ENCODE measurements at regions not wholly inside any gene's neighbourhood (a gene's known extent, or its start where the extent isn't known, plus 50 kb on each side); places are given as distances from the start of the nearest gene placed in this dataset.

GRCh38 chr13:26987486-26988013 lies 184.1 kb downstream of the USP12 start:
- Histone ChIP-seq H3K4me1 (ENCODE audit: control insufficient read depth, insufficient read depth, low read length) (peaks cover 14% of the 10 kb centered on the region), H3K27me3 (ENCODE audit: control insufficient read depth, insufficient read depth, low read length) (no peaks in the 10 kb centered on the region), H3K36me3 (ENCODE audit: control insufficient read depth, insufficient read depth, low read length) (no peaks in the 10 kb centered on the region), H3K9ac (ENCODE audit: low read length) (no peak overlapping the region), H3K4me3 (ENCODE audit: low read length) (no peak overlapping the region), H3K9me3 (ENCODE audit: control insufficient read depth, low read length) (no peaks in the 10 kb centered on the region)

GRCh38 chr13:26985285-26985878 lies 186.2 kb downstream of the USP12 start:
- Histone ChIP-seq H3K4me3 (ENCODE audit: low read length) (no peak overlapping the region), H3K36me3 (ENCODE audit: control insufficient read depth, insufficient read depth, low read length) (no peaks in the 10 kb centered on the region), H3K4me1 (ENCODE audit: control insufficient read depth, insufficient read depth, low read length) (peaks cover 6% of the 10 kb centered on the region), H3K27me3 (ENCODE audit: control insufficient read depth, insufficient read depth, low read length) (no peaks in the 10 kb centered on the region), H3K9ac (ENCODE audit: low read length) (no peak overlapping the region), H3K9me3 (ENCODE audit: control insufficient read depth, low read length) (no peaks in the 10 kb centered on the region)

GRCh38 chr13:26984337-26984736 lies 187.3 kb downstream of the USP12 start:
- no peaks in the 10 kb centered on the region for H3K9me3 ChIP-seq (ENCODE audit: control insufficient read depth, low read length)
- H3K27me3 ChIP-seq (ENCODE audit: control insufficient read depth, insufficient read depth, low read length), result no peaks in the 10 kb centered on the region
- H3K9ac ChIP-seq (ENCODE audit: low read length), result no peak overlapping the region
- peaks cover 6% of the 10 kb centered on the region for H3K4me1 ChIP-seq (ENCODE audit: control insufficient read depth, insufficient read depth, low read length)
- H3K4me3 ChIP-seq (ENCODE audit: low read length), result no peak overlapping the region
- H3K36me3 ChIP-seq (ENCODE audit: control insufficient read depth, insufficient read depth, low read length), result no peaks in the 10 kb centered on the region

GRCh38 chr13:26983543-26984320 lies 187.9 kb downstream of the USP12 start:
- no peaks in the 10 kb centered on the region for H3K27me3 ChIP-seq (ENCODE audit: control insufficient read depth, insufficient read depth, low read length)
- no peaks in the 10 kb centered on the region for H3K36me3 ChIP-seq (ENCODE audit: control insufficient read depth, insufficient read depth, low read length)
- no peak overlapping the region for H3K4me3 ChIP-seq (ENCODE audit: low read length)
- no peak overlapping the region for H3K9ac ChIP-seq (ENCODE audit: low read length)
- H3K9me3 ChIP-seq (ENCODE audit: control insufficient read depth, low read length), result no peaks in the 10 kb centered on the region
- peaks cover 6% of the 10 kb centered on the region for H3K4me1 ChIP-seq (ENCODE audit: control insufficient read depth, insufficient read depth, low read length)

GRCh38 chr13:26980099-26981031 lies 191.2 kb downstream of the USP12 start:
- Histone ChIP-seq H3K36me3 (ENCODE audit: control insufficient read depth, insufficient read depth, low read length) (no peaks in the 10 kb centered on the region), H3K27me3 (ENCODE audit: control insufficient read depth, insufficient read depth, low read length) (peaks cover 5% of the 10 kb centered on the region), H3K4me1 (ENCODE audit: control insufficient read depth, insufficient read depth, low read length) (peaks cover 6% of the 10 kb centered on the region), H3K4me3 (ENCODE audit: low read length) (no peak overlapping the region), H3K9me3 (ENCODE audit: control insufficient read depth, low read length) (no peaks in the 10 kb centered on the region), H3K9ac (ENCODE audit: low read length) (no peak overlapping the region)

- Histone ChIP-seq H3K9ac (ENCODE audit: low read length) (no peak overlapping the region), H3K4me1 (ENCODE audit: control insufficient read depth, insufficient read depth, low read length) (no peaks in the 10 kb centered on the region), H3K36me3 (ENCODE audit: control insufficient read depth, insufficient read depth, low read length) (no peaks in the 10 kb centered on the region), H3K4me3 (ENCODE audit: low read length) (no peak overlapping the region), H3K9me3 (ENCODE audit: control insufficient read depth, low read length) (no peaks in the 10 kb centered on the region), H3K27me3 (ENCODE audit: control insufficient read depth, insufficient read depth, low read length) (peaks cover 5% of the 10 kb centered on the region)
These were observed 192.3 kb downstream of the USP12 start for GRCh38 chr13:26979334-26979733.

- Histone ChIP-seq H3K27me3 (ENCODE audit: control insufficient read depth, insufficient read depth, low read length) (peaks cover 5% of the 10 kb centered on the region), H3K9me3 (ENCODE audit: control insufficient read depth, low read length) (no peaks in the 10 kb centered on the region), H3K4me1 (ENCODE audit: control insufficient read depth, insufficient read depth, low read length) (no peaks in the 10 kb centered on the region), H3K4me3 (ENCODE audit: low read length) (no peak overlapping the region), H3K36me3 (ENCODE audit: control insufficient read depth, insufficient read depth, low read length) (no peaks in the 10 kb centered on the region), H3K9ac (ENCODE audit: low read length) (no peak overlapping the region)
These were observed 193.3 kb downstream of the USP12 start for GRCh38 chr13:26978081-26978860.

- peaks cover 5% of the 10 kb centered on the region for H3K27me3 ChIP-seq (ENCODE audit: control insufficient read depth, insufficient read depth, low read length)
- no peaks in the 10 kb centered on the region for H3K4me1 ChIP-seq (ENCODE audit: control insufficient read depth, insufficient read depth, low read length)
- no peaks in the 10 kb centered on the region for H3K36me3 ChIP-seq (ENCODE audit: control insufficient read depth, insufficient read depth, low read length)
- H3K9ac ChIP-seq (ENCODE audit: low read length), result no peak overlapping the region
- no peak overlapping the region for H3K4me3 ChIP-seq (ENCODE audit: low read length)
- no peaks in the 10 kb centered on the region for H3K9me3 ChIP-seq (ENCODE audit: control insufficient read depth, low read length)
These were observed 194.1 kb downstream of the USP12 start for GRCh38 chr13:26977541-26977940.

GRCh38 chr13:26976313-26976712 lies 195.3 kb downstream of the USP12 start:
- Histone ChIP-seq H3K4me1 (ENCODE audit: control insufficient read depth, insufficient read depth, low read length) (no peaks in the 10 kb centered on the region), H3K36me3 (ENCODE audit: control insufficient read depth, insufficient read depth, low read length) (no peaks in the 10 kb centered on the region), H3K27me3 (ENCODE audit: control insufficient read depth, insufficient read depth, low read length) (peaks cover 5% of the 10 kb centered on the region), H3K4me3 (ENCODE audit: low read length) (no peak overlapping the region), H3K9me3 (ENCODE audit: control insufficient read depth, low read length) (no peaks in the 10 kb centered on the region), H3K9ac (ENCODE audit: low read length) (no peak overlapping the region)

GRCh38 chr13:26973946-26974345 lies 197.7 kb downstream of the USP12 start:
- H3K9ac ChIP-seq (ENCODE audit: low read length), result no peak overlapping the region
- no peaks in the 10 kb centered on the region for H3K9me3 ChIP-seq (ENCODE audit: control insufficient read depth, low read length)
- no peaks in the 10 kb centered on the region for H3K36me3 ChIP-seq (ENCODE audit: control insufficient read depth, insufficient read depth, low read length)
- H3K4me3 ChIP-seq (ENCODE audit: low read length), result no peak overlapping the region
- peaks cover 3% of the 10 kb centered on the region for H3K4me1 ChIP-seq (ENCODE audit: control insufficient read depth, insufficient read depth, low read length)
- peaks cover 5% of the 10 kb centered on the region for H3K27me3 ChIP-seq (ENCODE audit: control insufficient read depth, insufficient read depth, low read length)

- Histone ChIP-seq H3K36me3 (ENCODE audit: control insufficient read depth, insufficient read depth, low read length) (no peaks in the 10 kb centered on the region), H3K4me1 (ENCODE audit: control insufficient read depth, insufficient read depth, low read length) (peaks cover 10% of the 10 kb centered on the region), H3K9ac (ENCODE audit: low read length) (no peak overlapping the region), H3K27me3 (ENCODE audit: control insufficient read depth, insufficient read depth, low read length) (peaks cover 7% of the 10 kb centered on the region), H3K4me3 (ENCODE audit: low read length) (no peak overlapping the region), H3K9me3 (ENCODE audit: control insufficient read depth, low read length) (no peaks in the 10 kb centered on the region)
These were observed 198.3 kb downstream of the USP12 start for GRCh38 chr13:26973295-26973694.
